GOT3 (cell line): ENCODE measurements at regions not wholly inside any gene's neighbourhood (a gene's known extent, or its start where the extent isn't known, plus 50 kb on each side); places are given as distances from the start of the nearest gene placed in this dataset.
"Not testable (repeated sequence)": the region's sequence is repeated elsewhere in the genome, so short reads cannot be mapped to it uniquely, and the experiment has no call there.

ENCODE experiments used
- DNase-seq: peaks from one replicate; lab custom pipeline; 2025; ENCODE audit warnings: mixed read lengths; lab: John Stamatoyannopoulos, UW

GRCh38 chr11:15300341-15300740, 185.6 kb downstream of the INSC start:
- DNase-seq, result no peak

GRCh38 chr11:15307619-15308024, 192.9 kb downstream of the INSC start:
- DNase-seq, result no peak

- no peak for DNase-seq
These were observed 194.1 kb downstream of the INSC start for GRCh38 chr11:15308840-15309239.

- DNase-seq, result no peak
These were observed 194.6 kb downstream of the INSC start for GRCh38 chr11:15309296-15309695.

- DNase-seq, result no peak
These were observed 199.1 kb downstream of the INSC start for GRCh38 chr11:15313862-15314261.

GRCh38 chr11:15318814-15319213, 204.1 kb downstream of the INSC start:
- DNase-seq, result no peak

- no peak for DNase-seq
These were observed 211.8 kb downstream of the INSC start for GRCh38 chr11:15326520-15326919.

- DNase-seq, result no peak
These were observed 213.1 kb downstream of the INSC start for GRCh38 chr11:15327786-15328231.

GRCh38 chr11:15333407-15333806, 218.7 kb downstream of the INSC start:
- no peak for DNase-seq

- DNase-seq, result no peak
These were observed 220.0 kb downstream of the INSC start for GRCh38 chr11:15334766-15335165.

- no peak for DNase-seq
These were observed 221.3 kb downstream of the INSC start for GRCh38 chr11:15336021-15336420.

- DNase-seq, result no peak
These were observed 224.6 kb downstream of the INSC start for GRCh38 chr11:15339302-15339701.

GRCh38 chr11:15341587-15341986, 226.9 kb downstream of the INSC start:
- DNase-seq, result no peak

- DNase-seq, result no peak
These were observed 227.4 kb downstream of the INSC start for GRCh38 chr11:15342163-15342562.

GRCh38 chr11:15346907-15347306, 232.2 kb downstream of the INSC start:
- DNase-seq, result no peak

GRCh38 chr11:15347969-15348734, 233.4 kb downstream of the INSC start:
- no peak for DNase-seq

- no peak for DNase-seq
These were observed 234.7 kb downstream of the INSC start for GRCh38 chr11:15349413-15349812.

- DNase-seq, result no peak
These were observed 246.6 kb downstream of the INSC start for GRCh38 chr11:15361316-15361715.

- not testable (repeated sequence) for DNase-seq
These were observed 250.6 kb downstream of the INSC start for GRCh38 chr11:15365286-15365685.

- no peak for DNase-seq
These were observed 253.0 kb downstream of the INSC start for GRCh38 chr11:15367695-15368094.

- no peak for DNase-seq
These were observed 255.9 kb downstream of the INSC start for GRCh38 chr11:15370495-15371147.

- DNase-seq, result no peak
These were observed 256.8 kb downstream of the INSC start for GRCh38 chr11:15371533-15371932.

- no peak for DNase-seq
These were observed 259.7 kb downstream of the INSC start for GRCh38 chr11:15374418-15374817.

- DNase-seq, result no peak
These were observed 264.2 kb downstream of the INSC start for GRCh38 chr11:15378941-15379340.
